GM18519 (cell line): ENCODE measurements at regions not wholly inside any gene's neighbourhood (a gene's known extent, or its start where the extent isn't known, plus 50 kb on each side); places are given as distances from the start of the nearest gene placed in this dataset.

ENCODE experiments used
- ATAC-seq: cut with Tn5 transposase; IDR thresholded peaks from one replicate; pipeline ENCODE4 v1.9.1; 2021; ENCODE audit warnings: mild to moderate bottlenecking, moderate library complexity; ENCODE audit not compliant: unreplicated experiment, low FRiP score

GRCh38 chr4:24666316-24666715 lies 82.0 kb upstream of the DHX15 start:
- ATAC-seq = no peak

GRCh38 chr4:24666816-24667477 lies 82.6 kb upstream of the DHX15 start:
- no peak for ATAC-seq

- ATAC-seq = no peak
Observed at GRCh38 chr4:24668956-24669355, 84.6 kb upstream of the DHX15 start.

- ATAC-seq = no peak
Observed at GRCh38 chr4:24669751-24670150, 85.4 kb upstream of the DHX15 start.

GRCh38 chr4:24671849-24672248 lies 87.5 kb upstream of the DHX15 start:
- no peak for ATAC-seq

GRCh38 chr4:24672880-24673279 lies 88.5 kb upstream of the DHX15 start:
- no peak for ATAC-seq

GRCh38 chr4:24674279-24674678 lies 89.9 kb upstream of the DHX15 start:
- ATAC-seq = no peak

GRCh38 chr4:24675721-24676389 lies 91.5 kb upstream of the DHX15 start:
- ATAC-seq = no peak

- ATAC-seq = no peak
Observed at GRCh38 chr4:24677909-24678308, 93.6 kb upstream of the DHX15 start.

GRCh38 chr4:24680746-24681448 lies 96.5 kb upstream of the DHX15 start:
- ATAC-seq = no peak

GRCh38 chr4:24683116-24683515 lies 98.8 kb upstream of the DHX15 start:
- ATAC-seq = no peak

GRCh38 chr4:24686866-24687692 lies 102.7 kb upstream of the DHX15 start:
- no peak for ATAC-seq

- ATAC-seq = no peak
Observed at GRCh38 chr4:24688453-24688852, 104.1 kb upstream of the DHX15 start.

GRCh38 chr4:24689212-24689611 lies 104.9 kb upstream of the DHX15 start:
- ATAC-seq = no peak

GRCh38 chr4:24690436-24690835 lies 104.9 kb upstream of the SOD3 start:
- ATAC-seq = no peak

GRCh38 chr4:24693636-24694035 lies 101.7 kb upstream of the SOD3 start:
- no peak for ATAC-seq

- no peak for ATAC-seq
Observed at GRCh38 chr4:24700118-24700517, 95.3 kb upstream of the SOD3 start.

- ATAC-seq = no peak
Observed at GRCh38 chr4:24701683-24702082, 93.7 kb upstream of the SOD3 start.

GRCh38 chr4:24702281-24702680 lies 93.1 kb upstream of the SOD3 start:
- no peak for ATAC-seq

- no peak for ATAC-seq
Observed at GRCh38 chr4:24703298-24703697, 92.1 kb upstream of the SOD3 start.

- no peak for ATAC-seq
Observed at GRCh38 chr4:24704149-24704548, 91.2 kb upstream of the SOD3 start.
